Central memory CD4-positive, alpha-beta T cell (primary cell): ENCODE measurements at regions not wholly inside any gene's neighbourhood (a gene's known extent, or its start where the extent isn't known, plus 50 kb on each side); places are given as distances from the start of the nearest gene placed in this dataset.

Source experiments
- DNase-seq: peaks from one replicate; pipeline ENCODE4 v3.0.0; 2022

DNA sequence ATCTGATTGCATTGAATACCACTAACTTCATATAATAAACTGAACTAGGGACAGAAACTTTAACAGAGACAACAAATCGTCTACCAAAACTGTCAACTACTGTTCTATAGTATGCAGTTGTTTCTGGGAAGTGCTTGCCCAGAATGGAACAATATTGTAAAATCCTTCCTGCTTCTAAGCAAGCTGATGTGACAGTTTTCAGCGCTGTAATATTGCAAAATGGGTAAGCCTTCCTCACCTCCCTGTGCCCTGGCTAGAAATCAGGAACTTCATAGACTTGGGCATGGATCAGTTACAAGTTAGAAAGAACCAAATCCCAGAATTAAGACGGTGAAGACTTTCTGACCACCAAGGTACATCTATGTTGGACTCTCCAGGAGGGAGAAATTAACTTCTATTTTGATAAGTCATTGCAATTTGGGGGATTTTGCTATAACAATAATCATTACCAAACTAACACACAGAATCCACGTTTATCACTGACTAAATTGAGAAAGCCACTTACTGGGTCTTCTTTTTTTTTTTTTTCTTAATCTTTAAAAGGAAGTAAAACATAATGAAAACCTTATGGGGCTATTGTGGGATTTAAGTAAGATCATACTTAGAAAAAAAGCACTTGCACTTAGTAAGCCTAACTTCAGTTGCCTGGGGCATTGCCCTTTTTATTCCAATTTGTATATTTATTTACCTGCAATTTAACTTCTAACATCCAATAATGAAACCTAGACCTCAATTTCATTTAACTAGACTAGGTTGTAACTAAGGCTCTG is 261.5 kb downstream of the TRIB2 start:
- no peak for DNase-seq

DNA sequence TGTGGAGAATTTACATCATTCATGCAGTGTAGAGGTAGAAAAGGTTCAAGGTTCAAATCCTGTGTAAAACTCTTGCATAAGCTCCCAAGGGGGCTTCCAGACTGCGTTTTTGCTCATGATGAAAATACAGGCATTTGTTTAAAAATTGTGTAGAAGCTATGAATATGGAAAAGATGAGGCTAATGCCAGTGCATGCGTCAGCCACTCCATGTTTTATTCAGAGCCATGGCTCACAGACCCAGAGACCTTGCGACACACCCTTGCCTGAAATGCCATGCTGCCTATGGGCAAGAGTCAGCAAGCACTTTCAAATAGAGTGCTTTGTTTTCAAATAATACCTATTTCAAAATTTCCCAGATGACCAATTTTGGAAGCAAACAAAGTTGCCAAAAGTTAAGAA is 262.3 kb downstream of the TRIB2 start:
- DNase-seq: no peak

DNA sequence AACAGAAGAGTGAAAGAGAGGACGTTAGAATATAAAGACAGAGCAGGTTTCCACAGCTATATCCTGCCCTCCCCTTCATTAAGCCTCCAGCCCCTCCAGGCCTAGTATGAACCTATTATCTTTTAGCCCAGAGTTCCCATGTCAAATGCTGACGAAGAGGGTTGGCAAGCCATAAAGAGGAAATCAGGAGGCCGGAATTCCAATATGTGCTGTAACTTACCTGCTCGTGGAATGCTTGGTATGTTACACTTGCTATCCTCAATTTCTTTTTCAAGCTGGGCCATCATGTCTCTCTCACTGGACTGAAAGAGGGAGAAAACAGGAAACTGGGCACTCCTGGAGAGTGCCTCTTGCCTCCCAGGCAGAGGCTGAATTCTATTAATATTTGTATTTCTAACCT is 264.1 kb downstream of the TRIB2 start:
- DNase-seq: no peak

DNA sequence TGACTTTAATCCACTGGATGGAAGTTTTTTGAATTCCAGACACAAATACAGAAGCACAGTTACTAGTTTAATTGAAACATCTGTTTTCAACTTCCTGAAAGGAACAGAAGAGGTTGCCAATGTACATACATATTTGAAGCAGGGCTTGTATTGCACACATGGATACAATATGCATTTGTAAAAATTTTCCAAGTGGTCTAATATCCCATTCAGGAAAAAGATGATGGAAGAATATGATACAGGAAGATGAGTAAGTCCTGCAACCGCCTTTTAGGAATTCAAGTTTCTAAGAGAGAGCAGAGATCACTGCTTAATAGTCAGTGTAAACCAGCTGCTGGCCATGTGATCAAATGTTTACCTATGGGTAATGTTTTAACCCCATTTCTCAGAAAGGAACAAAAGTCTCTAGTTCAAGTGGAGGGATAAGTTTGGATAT is 265.4 kb downstream of the TRIB2 start:
- DNase-seq: no peak

DNA sequence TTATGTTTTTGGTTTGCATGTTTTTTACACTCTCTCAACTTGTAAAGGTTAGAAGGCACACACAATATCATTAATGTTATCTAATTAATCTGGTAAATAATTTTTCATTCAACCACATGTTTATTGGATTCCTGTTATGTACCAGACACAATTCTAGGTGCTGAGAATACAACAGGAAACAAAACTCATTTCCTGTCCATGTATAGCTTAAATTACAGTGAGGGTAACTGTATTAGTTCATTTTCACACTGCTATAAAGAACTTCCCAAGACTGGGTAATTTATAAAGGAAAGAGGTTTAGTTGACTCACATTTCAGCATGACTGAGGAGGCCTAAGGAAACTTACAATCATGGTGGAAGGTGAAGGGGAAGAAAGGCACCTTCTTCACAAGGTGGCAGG is 270.5 kb downstream of the TRIB2 start:
- no peak for DNase-seq

DNA sequence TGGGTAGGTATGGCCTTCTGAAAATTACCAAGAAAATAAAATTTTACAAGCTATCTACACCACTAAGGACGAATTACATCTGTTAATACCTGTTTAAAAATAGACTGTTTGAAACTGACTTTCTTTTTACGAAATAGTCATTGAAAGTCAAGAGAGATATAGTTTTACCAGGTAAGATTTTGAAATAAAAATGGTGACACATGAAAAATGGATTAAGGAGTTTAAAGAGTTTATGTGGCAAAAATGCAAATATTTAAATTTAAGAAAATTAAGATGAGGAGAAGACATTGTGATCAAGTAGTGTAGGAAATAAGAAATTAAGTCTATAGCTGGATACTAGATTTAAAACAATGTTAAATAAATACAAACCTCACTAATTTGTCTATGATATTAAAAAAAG is 271.5 kb downstream of the TRIB2 start:
- no peak for DNase-seq

DNA sequence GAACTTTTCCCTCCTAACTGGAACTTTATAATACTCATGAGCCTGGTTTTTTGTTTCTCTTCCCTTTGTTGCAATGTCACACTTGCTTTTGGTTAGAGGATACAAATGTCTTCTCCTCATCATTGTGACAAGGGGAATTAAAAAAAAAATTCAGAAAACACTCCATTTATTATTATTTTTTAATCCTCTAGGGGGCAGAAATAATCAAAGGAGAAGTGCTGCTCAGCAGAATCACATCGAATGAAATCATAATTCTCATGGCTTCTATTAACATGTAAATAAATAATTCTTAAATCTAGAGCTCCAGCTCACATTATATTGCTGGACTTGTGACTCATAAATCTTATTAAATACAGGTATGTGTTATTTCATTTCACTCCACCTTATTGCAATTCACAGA is 273.8 kb downstream of the TRIB2 start:
- no peak for DNase-seq

DNA sequence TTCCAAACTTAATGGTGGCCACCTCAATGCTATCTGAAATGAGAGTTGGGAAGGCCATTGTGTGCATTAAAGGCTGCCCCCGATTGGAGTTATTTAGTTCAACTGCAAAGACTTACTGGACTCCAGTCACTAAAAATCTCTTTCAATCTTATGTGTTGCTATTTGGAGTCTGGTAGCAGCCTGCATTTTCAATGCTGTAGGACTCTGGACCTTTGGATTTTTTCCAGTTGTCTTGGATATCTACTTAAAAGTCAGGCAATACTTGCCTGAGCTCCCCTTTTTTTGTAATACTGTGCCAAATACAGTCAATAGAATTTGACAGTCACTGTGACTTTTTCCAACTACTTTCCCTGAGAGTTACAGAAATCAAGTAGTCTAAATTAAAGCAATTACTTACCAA is 281.9 kb downstream of the TRIB2 start:
- DNase-seq: no peak

DNA sequence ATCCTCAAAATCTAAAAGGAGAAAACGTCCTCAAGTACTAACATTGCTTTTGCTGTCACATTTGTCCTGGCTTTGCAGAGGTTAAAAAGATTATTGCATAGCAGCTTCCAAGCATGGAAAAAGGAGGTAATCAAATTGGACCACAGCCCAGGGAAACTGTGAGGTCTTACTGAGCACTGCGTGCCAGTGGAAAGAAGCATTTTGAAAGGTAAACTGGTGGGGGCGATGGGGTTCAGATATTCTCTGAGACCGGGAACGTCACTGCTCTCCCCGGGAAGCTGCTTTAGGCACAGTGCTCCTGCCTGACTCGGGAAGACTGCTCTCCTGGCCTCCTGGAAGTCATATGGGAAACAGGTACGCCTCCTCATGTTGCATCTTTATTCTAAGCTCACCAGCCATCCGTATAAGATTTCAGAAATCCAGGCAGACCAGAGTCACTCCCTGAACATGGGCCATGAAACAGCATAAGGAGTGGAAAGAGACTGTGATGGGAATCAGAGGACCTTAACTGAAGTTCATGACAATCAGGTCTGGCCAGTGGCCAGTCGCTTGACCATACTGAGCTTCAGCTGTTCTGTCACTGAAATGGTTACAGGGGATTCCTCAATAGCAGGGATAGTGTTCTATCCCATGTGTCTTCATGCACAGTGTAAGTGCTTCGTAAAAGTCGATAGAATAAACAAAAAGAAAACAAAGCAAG is 284.1 kb downstream of the TRIB2 start:
- no peak for DNase-seq

DNA sequence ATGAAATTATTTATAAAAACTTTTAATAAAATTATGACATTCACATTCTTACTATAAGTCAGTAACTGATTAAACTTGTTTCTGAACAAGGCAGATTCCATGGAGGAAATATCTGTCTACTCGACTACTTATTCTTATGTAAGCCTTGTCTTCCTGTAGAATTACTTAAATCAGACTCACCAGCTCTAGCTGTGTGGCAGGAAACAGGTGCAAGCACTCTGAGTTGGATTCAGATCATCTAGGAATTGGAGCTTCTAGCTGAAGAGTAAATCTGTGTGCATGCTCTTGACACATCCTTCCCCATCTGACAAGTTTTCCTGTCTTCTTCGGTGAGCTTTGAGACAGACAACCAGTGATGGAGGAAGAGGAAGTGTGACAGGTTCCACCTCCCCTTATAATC is 284.7 kb downstream of the TRIB2 start:
- DNase-seq: no peak

DNA sequence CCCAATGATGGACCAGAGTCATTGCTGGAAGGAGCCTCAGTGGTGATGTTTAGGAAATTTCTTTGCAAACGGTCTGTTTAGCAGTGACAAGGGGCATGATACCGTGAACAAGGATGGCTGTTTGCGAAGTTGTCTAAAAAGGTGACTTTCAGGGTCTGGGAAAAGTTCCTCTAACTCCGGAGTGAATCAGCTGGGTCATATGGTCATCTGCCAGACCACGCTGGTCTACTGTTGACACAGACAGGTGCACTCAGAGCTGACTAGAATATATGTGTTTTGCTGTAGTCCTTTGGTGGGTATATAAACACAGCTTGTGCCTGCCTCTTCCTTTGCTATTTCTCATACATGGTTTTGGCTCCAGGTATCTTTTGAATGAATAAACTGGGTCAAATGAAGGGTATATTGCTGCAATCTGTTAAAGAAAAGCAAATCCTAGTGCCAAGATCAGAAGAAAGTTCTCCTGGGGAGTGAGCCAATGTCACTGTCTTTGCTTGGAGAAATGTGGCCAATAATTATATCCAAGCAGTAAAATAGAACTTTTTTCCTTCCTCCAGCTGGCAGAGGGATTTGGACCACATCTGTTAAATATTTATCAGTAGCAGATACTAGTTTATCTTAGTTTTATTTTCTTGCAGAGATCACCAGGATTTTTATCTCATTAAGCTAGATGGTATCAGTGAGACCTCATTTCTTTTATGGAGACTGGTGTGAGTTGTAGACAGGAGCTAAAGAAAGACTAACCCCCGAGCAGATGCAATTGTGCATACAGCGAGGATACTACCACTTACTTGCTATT is 286.0 kb downstream of the TRIB2 start:
- DNase-seq: no peak

DNA sequence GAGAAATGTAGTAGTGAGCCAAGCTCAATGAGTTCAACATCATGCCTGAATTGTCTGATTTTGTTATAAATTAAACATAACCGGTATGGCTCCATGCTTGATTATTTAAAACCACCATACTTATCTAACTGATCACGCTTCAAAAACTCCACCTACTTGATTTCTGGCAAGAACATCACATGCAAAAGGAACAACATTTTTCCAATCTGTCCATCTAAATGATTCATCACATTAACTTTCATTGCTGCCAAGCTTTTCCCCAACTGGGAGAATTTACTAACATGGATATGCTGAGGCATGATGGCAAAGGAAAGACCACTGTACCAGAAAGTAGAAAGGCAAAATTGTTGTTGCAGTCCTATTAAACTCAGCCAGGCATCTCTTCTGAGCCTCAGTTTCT is 286.8 kb downstream of the TRIB2 start:
- DNase-seq: no peak

DNA sequence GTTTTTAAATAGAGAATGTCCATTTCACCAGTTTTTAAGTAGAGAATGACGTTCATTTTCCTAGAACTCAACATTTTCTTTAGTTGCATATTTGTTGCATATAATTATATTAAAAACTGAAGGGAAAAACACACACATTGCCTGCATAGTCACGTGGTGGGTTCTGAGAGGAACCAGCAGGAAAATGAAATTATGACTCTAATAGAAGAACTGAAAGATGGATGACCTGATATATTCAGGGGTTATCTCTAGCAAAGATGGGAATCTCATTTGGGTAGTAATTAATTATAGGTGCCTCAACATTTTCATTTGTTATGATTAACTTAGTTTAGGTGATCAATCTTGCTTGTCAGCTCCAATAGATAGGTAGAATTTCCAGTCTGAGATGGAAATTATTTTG is 288.3 kb downstream of the TRIB2 start:
- no peak for DNase-seq

DNA sequence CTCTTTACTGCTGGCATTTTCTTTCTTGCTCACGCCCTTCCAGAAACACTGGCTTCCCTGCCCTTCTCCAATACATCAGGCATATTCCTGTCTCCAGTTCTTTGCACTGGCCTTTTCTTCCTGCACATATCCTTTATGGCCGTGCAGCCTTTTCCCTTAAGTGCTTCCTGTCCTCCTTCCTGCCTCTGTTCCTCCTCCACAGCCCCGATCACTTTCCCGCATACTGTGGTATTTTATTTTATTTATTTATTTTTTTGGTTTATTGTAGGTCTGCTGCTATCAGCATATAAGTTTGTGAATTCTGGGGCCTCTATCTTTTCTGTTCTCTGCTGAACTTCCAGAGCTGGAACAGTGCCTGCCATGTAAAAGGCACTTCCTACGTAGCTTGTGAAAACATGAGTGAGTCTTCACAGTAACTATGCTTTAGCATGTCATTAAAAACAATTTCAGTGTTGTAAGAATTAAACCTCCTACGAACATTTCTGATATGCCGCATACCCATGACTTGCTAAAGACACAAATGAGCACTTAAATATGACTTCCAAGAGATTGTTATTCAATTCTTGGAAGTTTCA is 289.1 kb downstream of the TRIB2 start:
- no peak for DNase-seq

DNA sequence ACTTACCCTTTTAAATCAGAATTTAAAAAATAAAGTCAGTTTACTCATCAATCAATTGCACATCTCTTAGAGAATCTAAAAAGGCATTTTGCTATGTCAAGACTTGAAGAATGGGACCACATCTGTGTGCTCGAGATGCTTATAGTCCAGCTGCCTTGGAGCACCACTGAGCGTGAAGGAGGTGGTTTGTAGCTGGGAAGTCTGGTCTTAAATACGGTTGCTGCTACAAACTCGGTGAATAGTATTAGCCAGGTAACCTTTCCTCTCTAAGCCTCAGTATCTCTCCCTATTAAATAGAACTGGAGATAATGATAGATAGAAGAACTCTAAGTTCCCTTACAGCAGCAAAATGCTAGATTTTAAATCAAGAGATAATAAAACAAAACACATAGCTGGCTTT is 289.7 kb downstream of the TRIB2 start:
- no peak for DNase-seq

DNA sequence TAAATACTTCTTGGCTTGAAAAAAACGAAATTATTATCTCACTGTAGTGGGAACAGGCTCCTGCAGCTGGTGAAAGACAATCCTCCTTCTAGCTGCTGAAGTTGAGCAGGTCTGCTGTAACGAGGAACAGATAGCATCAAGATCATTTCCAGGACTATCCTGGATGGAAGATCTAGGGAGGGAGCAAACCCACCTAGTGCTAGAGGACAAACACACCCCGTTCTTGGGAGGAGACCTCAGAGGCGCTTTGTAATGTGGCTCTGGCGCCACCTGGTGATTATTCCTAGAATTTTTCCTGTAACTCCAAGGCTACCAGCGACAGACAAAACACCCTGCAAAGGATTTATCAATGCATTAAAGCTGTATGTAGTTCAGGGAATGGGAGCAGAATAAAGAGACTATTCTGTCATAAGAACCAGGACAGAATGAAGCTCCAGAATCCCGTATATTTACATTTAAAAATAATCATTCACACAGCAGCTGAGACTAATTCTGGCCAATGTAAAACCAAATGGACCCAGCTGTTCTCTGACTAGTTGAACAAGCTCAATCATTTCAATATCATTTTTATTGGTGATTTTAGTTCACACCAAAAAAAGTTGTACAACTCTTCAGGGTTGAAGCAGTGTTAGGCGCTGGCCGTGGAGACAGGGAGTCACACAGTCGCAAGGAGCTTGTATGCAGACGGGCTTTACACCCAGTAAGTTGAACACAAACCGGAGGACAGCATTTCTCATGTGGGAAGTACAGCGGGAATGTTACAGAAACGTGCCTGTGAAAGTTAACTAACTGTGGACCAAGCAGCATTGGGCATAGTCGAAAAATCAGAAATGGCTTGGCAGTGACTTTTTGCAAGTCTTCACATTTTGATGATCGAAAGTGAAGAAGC is 290.3 kb downstream of the TRIB2 start:
- DNase-seq: peak; percentile 51

DNA sequence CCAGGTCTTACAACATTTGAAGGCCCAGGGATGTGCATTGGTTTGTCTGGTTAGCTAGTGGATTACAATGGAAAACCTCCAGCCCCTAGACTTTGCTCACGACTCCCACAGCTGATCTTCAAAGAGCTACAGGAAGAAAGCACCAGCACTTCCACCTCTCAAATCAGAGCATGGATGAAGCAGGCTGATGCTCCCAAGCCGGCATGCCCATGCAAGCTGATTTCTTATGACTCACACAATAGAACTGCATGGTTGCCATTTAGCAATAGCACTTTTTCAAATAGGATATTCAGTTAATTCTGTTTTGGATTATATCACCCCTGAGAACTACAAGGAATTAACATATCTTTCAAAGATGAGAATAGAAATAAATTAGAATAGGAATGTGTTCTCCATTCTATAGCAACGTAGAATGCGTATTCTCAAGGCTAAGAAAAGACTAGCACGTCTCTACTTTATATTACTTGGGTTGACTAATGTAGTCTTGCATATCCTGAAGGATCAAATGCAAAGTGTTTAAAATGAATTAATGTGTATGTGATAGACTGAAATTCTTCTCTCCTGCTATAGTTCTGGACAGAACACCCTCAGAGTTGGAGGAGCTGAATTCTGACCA is 292.4 kb downstream of the TRIB2 start:
- DNase-seq: no peak

DNA sequence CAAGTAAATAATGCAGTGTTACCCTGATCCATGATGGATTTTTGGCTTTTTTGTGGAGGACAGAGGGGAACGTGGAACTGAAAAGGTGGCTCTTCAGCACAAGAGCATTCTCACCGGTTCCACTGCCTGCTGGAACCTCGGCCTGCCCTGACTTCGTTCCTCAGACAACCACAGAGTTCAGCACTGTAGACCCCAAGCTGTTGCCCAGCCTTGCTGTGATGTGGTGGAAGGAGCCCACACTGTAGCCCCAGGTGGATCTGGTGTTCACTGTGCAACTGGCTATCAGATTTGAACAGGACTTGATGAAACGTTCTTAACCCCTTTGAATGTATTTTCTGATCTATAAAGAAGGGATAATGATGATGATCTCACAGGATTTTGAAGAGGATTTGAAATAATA is 293.5 kb downstream of the TRIB2 start:
- DNase-seq: no peak

DNA sequence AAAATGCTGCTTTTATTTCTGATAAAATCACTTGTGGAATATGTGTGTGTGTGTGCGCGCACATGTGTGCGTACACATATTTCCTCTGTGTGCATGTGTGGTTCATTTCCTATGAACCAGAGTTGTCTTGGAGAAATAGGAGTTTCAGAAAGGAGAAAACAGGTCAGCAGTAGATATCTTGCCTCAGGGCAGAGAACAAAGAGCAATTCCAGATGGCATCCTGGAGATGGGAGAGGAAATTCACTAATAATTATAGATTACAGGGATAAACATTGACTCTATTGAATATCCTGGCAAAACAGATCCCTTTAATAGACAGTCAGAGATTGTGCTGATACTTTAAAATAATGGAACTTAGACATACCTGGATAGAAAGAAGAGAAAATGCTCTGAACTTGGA is 298.0 kb downstream of the TRIB2 start:
- DNase-seq: no peak

DNA sequence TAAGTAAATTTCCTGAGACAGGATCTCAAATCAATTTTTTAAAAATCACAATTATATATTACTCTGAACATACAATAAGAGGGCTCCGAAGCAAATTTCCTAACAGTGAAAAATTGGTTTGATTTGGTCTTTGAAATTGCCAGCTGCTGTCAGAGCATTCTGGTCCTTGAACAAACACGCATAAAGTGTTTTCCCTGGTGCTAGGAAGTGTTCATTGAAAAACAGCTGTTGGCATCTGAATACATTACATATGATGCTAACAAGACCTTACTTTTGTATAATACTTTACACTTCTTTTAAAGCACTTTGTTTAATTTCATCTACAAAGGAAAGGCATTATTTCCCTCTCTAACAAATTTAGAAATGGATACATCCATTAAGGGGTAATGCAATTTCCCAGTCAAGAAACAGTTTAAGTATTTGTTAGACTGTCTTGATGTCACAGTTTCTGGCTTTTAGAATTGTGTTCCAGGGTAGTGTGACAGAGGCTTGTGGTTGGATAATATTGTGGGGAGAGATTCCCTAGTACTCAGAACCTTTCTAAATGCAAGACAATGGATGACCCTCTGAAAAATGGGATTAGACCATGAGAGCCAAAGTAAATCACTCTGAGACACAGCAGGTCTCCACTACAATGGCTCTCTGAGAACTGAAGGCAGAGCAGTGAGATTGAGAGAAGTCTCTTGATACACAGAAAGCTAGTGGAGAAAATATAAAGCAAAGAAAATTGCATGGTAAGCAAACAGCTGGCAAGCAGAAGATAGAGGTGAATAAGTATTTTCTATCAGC is 299.0 kb downstream of the TRIB2 start:
- no peak for DNase-seq

DNA sequence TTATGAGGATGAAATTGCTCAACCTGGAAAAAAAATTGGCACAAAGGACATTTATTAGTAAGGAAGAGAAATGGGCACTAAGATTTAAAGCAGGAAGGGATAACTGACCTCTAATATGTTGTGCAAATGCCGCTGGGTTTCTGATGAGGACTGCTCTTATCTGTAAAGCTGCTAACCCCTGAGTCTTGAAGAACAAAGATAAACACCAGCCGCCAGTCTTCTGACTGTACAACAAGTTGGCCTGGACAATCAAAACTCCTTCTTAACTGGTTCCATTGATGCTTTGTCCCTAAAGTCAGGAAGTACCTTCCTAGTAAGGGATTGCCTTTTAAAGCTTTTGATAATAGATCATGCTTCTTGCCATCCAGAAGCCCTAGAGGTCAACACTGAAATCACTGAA is 301.8 kb downstream of the TRIB2 start:
- DNase-seq: no peak
